Psoas muscle (tissue), 7 donors: ENCODE measurements at regions not wholly inside any gene's neighbourhood (a gene's known extent, or its start where the extent isn't known, plus 50 kb on each side); places are given as distances from the start of the nearest gene placed in this dataset.
"Not testable (repeated sequence)": the region's sequence is repeated elsewhere in the genome, so short reads cannot be mapped to it uniquely, and the experiment has no call there.

Experiments
- ATAC-seq, 4 donors: fragments of 200-7000 bp; cut with Tn5 transposase; one replicate each; pipeline ENCODE4 v1.9.1; 2020; ENCODE audit warnings: moderate library complexity in 3 of 4, mild to moderate bottlenecking in 2 of 4
- DNase-seq, 2 donors: peaks; one replicate each; pipeline ENCODE4 v3.0.0-alpha.2; 2020
- H3K27ac ChIP-seq: fragments of 200-600 bp; one replicate; pipeline ENCODE4 v1.8.0; 2022
- H3K27me3 ChIP-seq, 3 donors: fragments of 200-600 bp in 1 of 3; one replicate each; pipeline versions ENCODE4 v1.6.1 to v1.8.0; 2013 to 2022; ENCODE audit warnings: low read length in 2 of 3, mild to moderate bottlenecking in 2 of 3, moderate library complexity in 1 of 3; ENCODE audit not compliant: insufficient read depth in 3 of 3
- H3K36me3 ChIP-seq, 2 donors: fragments of 200-600 bp in 1 of 2; one replicate each; pipeline versions ENCODE4 v1.6.1 to v1.8.0; 2013 to 2022; ENCODE audit warnings: low read depth in 1 of 2, mild to moderate bottlenecking in 1 of 2, moderate library complexity in 1 of 2; ENCODE audit not compliant: insufficient read depth in 1 of 2
- H3K4me1 ChIP-seq: fragments of 200-600 bp; one replicate; pipeline ENCODE4 v1.8.0; 2022
- H3K4me3 ChIP-seq: fragments of 200-600 bp; one replicate; pipeline ENCODE4 v1.8.0; 2022; ENCODE audit warnings: mild to moderate bottlenecking
- H3K9me3 ChIP-seq: fragments of 200-600 bp; one replicate; pipeline ENCODE4 v1.8.0; 2022
- CTCF ChIP-seq: fragments of 200-600 bp; IDR thresholded peaks from one replicate; pipeline ENCODE4 v1.8.0; 2022; ENCODE audit warnings: antibody characterized with exemption
- WGBS, 3 donors: extraction: QIAGEN DNeasy Blood & Tissue Kit; methylation state at CpG; one replicate each; pipeline versions ENCODE4 v1.1.6 to v1.1.7; 2013; 5-methylcytosine and 5-hydroxymethylcytosine counted together
- intact Hi-C, 2 donors: fragments of 100-400 bp; cut with DNase I; formaldehyde crosslinking; loops; one replicate each; pipeline versions ENCODE4 v1.11.0 to v1.14.2; 2022
- donor health status: healthy with polysubstance abuse.
- donor health status: DM: no; HTN: no; CAD: no; lungs with moderate emphysema.
- donor health status: Bipolar disorder and iron deficiency.
- donor health status: healthy.
- donor health status: DM: yes; HTN: yes; CAD: no.
- donor health status: DM: no; HTN: no; CAD: no.
- donor health status: DM: yes; HTN: yes; CAD: no.

GRCh38 chr2:234793212-234793785, 158.5 kb upstream of the SH3BP4 start:
- no peak for ATAC-seq
- no peak for DNase-seq
- TF ChIP-seq CTCF, result no peak
- Histone ChIP-seq H3K27me3 (peaks cover 0 to 4% (median 0%) of the 10 kb centered on the region in 3 donors), H3K4me1 (no peaks in the 10 kb centered on the region), H3K36me3 (no peaks in the 10 kb centered on the region), H3K27ac (no peak overlapping the region), H3K4me3 (no peak overlapping the region), H3K9me3 (no peaks in the 10 kb centered on the region)
- intact Hi-C loops, result no loop called here
- 62 to 70% (median 63%) methylated on average over 8 of the region's 8 CpGs for WGBS, 3 donors

- H3K4me1 ChIP-seq, result no peaks in the 10 kb centered on the region
- WGBS, 3 donors, result 75 to 81% (median 79%) methylated on average over 18 of the region's 18 CpGs
- ATAC-seq (no peak), DNase-seq (no peak)
- peaks cover 0 to 3% (median 0%) of the 10 kb centered on the region in 3 donors for H3K27me3 ChIP-seq
- no peak for TF ChIP-seq CTCF
- intact Hi-C loops, result no loop called here
- no peak overlapping the region for H3K4me3 ChIP-seq
- no peak overlapping the region for H3K27ac ChIP-seq
- H3K36me3 ChIP-seq, result no peaks in the 10 kb centered on the region
- no peaks in the 10 kb centered on the region for H3K9me3 ChIP-seq
Observed at GRCh38 chr2:234792621-234793022, 159.2 kb upstream of the SH3BP4 start.

GRCh38 chr2:234792096-234792495, 159.7 kb upstream of the SH3BP4 start:
- H3K27ac ChIP-seq, H3K36me3 ChIP-seq, H3K27me3 ChIP-seq, ATAC-seq, H3K4me3 ChIP-seq, DNase-seq, intact Hi-C loops, H3K4me1 ChIP-seq, H3K9me3 ChIP-seq: not testable (repeated sequence)
- WGBS, 3 donors, result 92 to 93% (median 93%) methylated on average over 8 of the region's 8 CpGs

- no peak overlapping the region for H3K4me3 ChIP-seq
- TF ChIP-seq CTCF, result no peak
- peaks cover 0 to 2% (median 0%) of the 10 kb centered on the region in 3 donors for H3K27me3 ChIP-seq
- H3K36me3 ChIP-seq, result no peaks in the 10 kb centered on the region
- H3K9me3 ChIP-seq, result no peaks in the 10 kb centered on the region
- no peaks in the 10 kb centered on the region for H3K4me1 ChIP-seq
- DNase-seq (no peak), ATAC-seq (no peak)
- no peak overlapping the region for H3K27ac ChIP-seq
- intact Hi-C loops, result no loop called here
- 83 to 86% (median 86%) methylated on average over 10 of the region's 10 CpGs for WGBS, 3 donors
Observed at GRCh38 chr2:234790380-234790779, 161.4 kb upstream of the SH3BP4 start.

GRCh38 chr2:234789556-234790325, 162.1 kb upstream of the SH3BP4 start:
- H3K4me1 ChIP-seq, result no peaks in the 10 kb centered on the region
- DNase-seq (no peak), ATAC-seq (no peak)
- H3K9me3 ChIP-seq, result no peaks in the 10 kb centered on the region
- intact Hi-C loops, result no loop called here
- TF ChIP-seq CTCF, result no peak
- H3K27ac ChIP-seq, result no peak overlapping the region
- H3K27me3 ChIP-seq, result peaks cover 0 to 2% (median 0%) of the 10 kb centered on the region in 3 donors
- no peaks in the 10 kb centered on the region for H3K36me3 ChIP-seq
- H3K4me3 ChIP-seq, result no peak overlapping the region
- WGBS, 3 donors, result 82 to 89% (median 87%) methylated on average over 9 of the region's 9 CpGs
